Mucosa of rectum (tissue), 2 donors: ENCODE measurements at regions not wholly inside any gene's neighbourhood (a gene's known extent, or its start where the extent isn't known, plus 50 kb on each side); places are given as distances from the start of the nearest gene placed in this dataset.

Experiments
- H3K27ac ChIP-seq, 2 donors: one replicate each; pipeline ENCODE4 v1.7.0; 2013; ENCODE audit warnings: inconsistent platforms in 2 of 2, low read depth in 2 of 2, low read length in 2 of 2
- H3K27me3 ChIP-seq, 2 donors: one replicate each; pipeline ENCODE4 v1.7.0; 2013; ENCODE audit warnings: low read length in 2 of 2; ENCODE audit not compliant: control insufficient read depth in 2 of 2, insufficient read depth in 2 of 2
- H3K36me3 ChIP-seq, 2 donors: one replicate each; pipeline ENCODE4 v1.7.0; 2013; ENCODE audit warnings: low read length in 2 of 2; ENCODE audit not compliant: control insufficient read depth in 2 of 2, insufficient read depth in 2 of 2
- H3K4me1 ChIP-seq, 2 donors: one replicate each; pipeline ENCODE4 v1.7.0; 2013; ENCODE audit warnings: low read length in 2 of 2, mild to moderate bottlenecking in 1 of 2; ENCODE audit not compliant: control insufficient read depth in 2 of 2, insufficient read depth in 2 of 2
- H3K4me3 ChIP-seq, 2 donors: one replicate each; pipeline ENCODE4 v1.7.0; 2013; ENCODE audit warnings: low read length in 2 of 2
- H3K9ac ChIP-seq, 2 donors: one replicate each; pipeline ENCODE4 v1.7.0; 2013; ENCODE audit warnings: low read length in 2 of 2, low read depth in 1 of 2, mild to moderate bottlenecking in 1 of 2
- H3K9me3 ChIP-seq, 2 donors: one replicate each; pipeline ENCODE4 v1.7.0; 2013; ENCODE audit warnings: low read length in 2 of 2; ENCODE audit not compliant: control insufficient read depth in 2 of 2
- donor health status: healthy.
- donor health status: Normal muscosa, but diverticular disease.

- Histone ChIP-seq H3K9ac (no peak overlapping the region), H3K9me3 (no peaks in the 10 kb centered on the region), H3K4me3 (no peak overlapping the region), H3K27me3 (no peaks in the 10 kb centered on the region), H3K27ac (no peak overlapping the region), H3K4me1 (peaks cover 0 to 2% of the 10 kb centered on the region in 2 donors), H3K36me3 (no peaks in the 10 kb centered on the region)
Measured at GRCh38 chr5:58037899-58038298, 422.0 kb downstream of the PLK2 start.

GRCh38 chr5:58025809-58026208 is 434.1 kb downstream of the PLK2 start:
- Histone ChIP-seq H3K9ac (no peak overlapping the region), H3K4me1 (no peaks in the 10 kb centered on the region), H3K4me3 (no peak overlapping the region), H3K36me3 (no peaks in the 10 kb centered on the region), H3K9me3 (no peaks in the 10 kb centered on the region), H3K27me3 (no peaks in the 10 kb centered on the region), H3K27ac (no peak overlapping the region)

- Histone ChIP-seq H3K27ac (no peak overlapping the region), H3K36me3 (no peaks in the 10 kb centered on the region), H3K9me3 (no peaks in the 10 kb centered on the region), H3K4me1 (no peaks in the 10 kb centered on the region), H3K27me3 (no peaks in the 10 kb centered on the region), H3K4me3 (no peak overlapping the region), H3K9ac (no peak overlapping the region)
Measured at GRCh38 chr5:58024151-58024550, 435.7 kb downstream of the PLK2 start.

GRCh38 chr5:58022055-58022454 is 437.8 kb downstream of the PLK2 start:
- Histone ChIP-seq H3K9ac (no peak overlapping the region), H3K27me3 (no peaks in the 10 kb centered on the region), H3K9me3 (no peaks in the 10 kb centered on the region), H3K36me3 (no peaks in the 10 kb centered on the region), H3K4me1 (no peaks in the 10 kb centered on the region), H3K27ac (no peak overlapping the region), H3K4me3 (no peak overlapping the region)

- Histone ChIP-seq H3K27ac (no peak overlapping the region), H3K9ac (no peak overlapping the region), H3K27me3 (no peaks in the 10 kb centered on the region), H3K36me3 (no peaks in the 10 kb centered on the region), H3K4me1 (no peaks in the 10 kb centered on the region), H3K4me3 (no peak overlapping the region), H3K9me3 (no peaks in the 10 kb centered on the region)
Measured at GRCh38 chr5:58021466-58021865, 438.4 kb downstream of the PLK2 start.

GRCh38 chr5:58019614-58020013 is 440.3 kb downstream of the PLK2 start:
- no peaks in the 10 kb centered on the region for H3K27me3 ChIP-seq
- H3K9me3 ChIP-seq = no peaks in the 10 kb centered on the region
- no peak overlapping the region for H3K4me3 ChIP-seq
- H3K27ac ChIP-seq = no peak overlapping the region
- no peaks in the 10 kb centered on the region for H3K36me3 ChIP-seq
- H3K9ac ChIP-seq = no peak overlapping the region
- no peaks in the 10 kb centered on the region for H3K4me1 ChIP-seq

- no peaks in the 10 kb centered on the region for H3K4me1 ChIP-seq
Measured at GRCh38 chr5:58018016-58018415, 441.9 kb downstream of the PLK2 start.

GRCh38 chr5:58016877-58017276 is 443.0 kb downstream of the PLK2 start:
- Histone ChIP-seq H3K9me3 (no peaks in the 10 kb centered on the region), H3K27me3 (no peaks in the 10 kb centered on the region), H3K27ac (no peak overlapping the region), H3K9ac (no peak overlapping the region), H3K36me3 (no peaks in the 10 kb centered on the region), H3K4me1 (no peaks in the 10 kb centered on the region), H3K4me3 (no peak overlapping the region)

More at GRCh38 chr5:58018016-58018415, 441.9 kb downstream of the PLK2 start:
- no peak overlapping the region for H3K9ac ChIP-seq
- no peaks in the 10 kb centered on the region for H3K9me3 ChIP-seq
- no peak overlapping the region for H3K4me3 ChIP-seq
- H3K27me3 ChIP-seq = no peaks in the 10 kb centered on the region
- no peak overlapping the region for H3K27ac ChIP-seq
- H3K36me3 ChIP-seq = no peaks in the 10 kb centered on the region

GRCh38 chr5:58016358-58016757 is 443.5 kb downstream of the PLK2 start:
- H3K27me3 ChIP-seq = no peaks in the 10 kb centered on the region
- no peaks in the 10 kb centered on the region for H3K9me3 ChIP-seq
- no peaks in the 10 kb centered on the region for H3K36me3 ChIP-seq
- no peak overlapping the region for H3K27ac ChIP-seq
- no peak overlapping the region for H3K4me3 ChIP-seq
- H3K4me1 ChIP-seq = no peaks in the 10 kb centered on the region
- no peak overlapping the region for H3K9ac ChIP-seq

GRCh38 chr5:58015175-58015574 is 444.7 kb downstream of the PLK2 start:
- H3K36me3 ChIP-seq = no peaks in the 10 kb centered on the region
- H3K27me3 ChIP-seq = no peaks in the 10 kb centered on the region
- H3K9ac ChIP-seq = no peak overlapping the region
- H3K4me3 ChIP-seq = no peak overlapping the region
- H3K4me1 ChIP-seq = no peaks in the 10 kb centered on the region
- no peaks in the 10 kb centered on the region for H3K9me3 ChIP-seq
- no peak overlapping the region for H3K27ac ChIP-seq
